Activated naive CD8-positive, alpha-beta T cell (primary cell): ENCODE measurements at regions not wholly inside any gene's neighbourhood (a gene's known extent, or its start where the extent isn't known, plus 50 kb on each side); places are given as distances from the start of the nearest gene placed in this dataset.
"Not testable (repeated sequence)": the region's sequence is repeated elsewhere in the genome, so short reads cannot be mapped to it uniquely, and the experiment has no call there.

Experiments used
- H3K27ac Mint-ChIP-seq: one replicate; pipeline ENCODE4 v1.8.0; 2021; ENCODE audit warnings: mixed read lengths
- H3K27me3 Mint-ChIP-seq: one replicate; pipeline ENCODE4 v1.8.0; 2021; ENCODE audit warnings: mixed read lengths
- H3K36me3 Mint-ChIP-seq: one replicate; pipeline ENCODE4 v1.8.0; 2021; ENCODE audit warnings: mixed read lengths
- H3K4me1 Mint-ChIP-seq: one replicate; pipeline ENCODE4 v1.8.0; 2021; ENCODE audit warnings: low read depth, mixed read lengths
- H3K4me3 Mint-ChIP-seq: one replicate; pipeline ENCODE4 v1.8.0; 2021; ENCODE audit warnings: mild to moderate bottlenecking, mixed read lengths
- H3K9me3 Mint-ChIP-seq: one replicate; pipeline ENCODE4 v1.8.0; 2021; ENCODE audit warnings: low read depth, mixed read lengths

GRCh38 chr7:10756981-10757380 lies 216.7 kb upstream of the PHF14 start:
- no peak overlapping the region for H3K27ac Mint-ChIP-seq
- H3K27me3 Mint-ChIP-seq: no peaks in the 10 kb centered on the region
- no peaks in the 10 kb centered on the region for H3K4me1 Mint-ChIP-seq
- peaks cover 24% of the 10 kb centered on the region for H3K9me3 Mint-ChIP-seq
- H3K36me3 Mint-ChIP-seq: no peaks in the 10 kb centered on the region
- no peak overlapping the region for H3K4me3 Mint-ChIP-seq

- no peak overlapping the region for H3K4me3 Mint-ChIP-seq
- no peak overlapping the region for H3K27ac Mint-ChIP-seq
- H3K27me3 Mint-ChIP-seq: no peaks in the 10 kb centered on the region
- peaks cover 19% of the 10 kb centered on the region for H3K9me3 Mint-ChIP-seq
- no peaks in the 10 kb centered on the region for H3K4me1 Mint-ChIP-seq
- no peaks in the 10 kb centered on the region for H3K36me3 Mint-ChIP-seq
Measured at GRCh38 chr7:10759120-10759519, 214.6 kb upstream of the PHF14 start.

GRCh38 chr7:10767771-10768170 lies 205.9 kb upstream of the PHF14 start:
- no peaks in the 10 kb centered on the region for H3K4me1 Mint-ChIP-seq
- H3K9me3 Mint-ChIP-seq: no peaks in the 10 kb centered on the region
- no peaks in the 10 kb centered on the region for H3K36me3 Mint-ChIP-seq
- H3K27ac Mint-ChIP-seq: no peak overlapping the region
- no peak overlapping the region for H3K4me3 Mint-ChIP-seq
- no peaks in the 10 kb centered on the region for H3K27me3 Mint-ChIP-seq

- H3K9me3 Mint-ChIP-seq: no peaks in the 10 kb centered on the region
- H3K27me3 Mint-ChIP-seq: no peaks in the 10 kb centered on the region
- no peaks in the 10 kb centered on the region for H3K4me1 Mint-ChIP-seq
- H3K4me3 Mint-ChIP-seq: no peak overlapping the region
- H3K36me3 Mint-ChIP-seq: no peaks in the 10 kb centered on the region
- no peak overlapping the region for H3K27ac Mint-ChIP-seq
Measured at GRCh38 chr7:10770176-10770575, 203.5 kb upstream of the PHF14 start.

- no peaks in the 10 kb centered on the region for H3K4me1 Mint-ChIP-seq
- H3K4me3 Mint-ChIP-seq: no peak overlapping the region
- H3K27me3 Mint-ChIP-seq: no peaks in the 10 kb centered on the region
- no peak overlapping the region for H3K27ac Mint-ChIP-seq
- H3K9me3 Mint-ChIP-seq: no peaks in the 10 kb centered on the region
- H3K36me3 Mint-ChIP-seq: no peaks in the 10 kb centered on the region
Measured at GRCh38 chr7:10773430-10773829, 200.2 kb upstream of the PHF14 start.

GRCh38 chr7:10779465-10780399 lies 193.9 kb upstream of the PHF14 start:
- H3K27ac Mint-ChIP-seq: no peak overlapping the region

GRCh38 chr7:10780400-10780747 lies 193.3 kb upstream of the PHF14 start:
- no peaks in the 10 kb centered on the region for H3K36me3 Mint-ChIP-seq
- H3K4me1 Mint-ChIP-seq: no peaks in the 10 kb centered on the region
- no peaks in the 10 kb centered on the region for H3K9me3 Mint-ChIP-seq
- no peaks in the 10 kb centered on the region for H3K27me3 Mint-ChIP-seq
- no peak overlapping the region for H3K27ac Mint-ChIP-seq
- H3K4me3 Mint-ChIP-seq: no peak overlapping the region

More at GRCh38 chr7:10779465-10780399, 193.9 kb upstream of the PHF14 start:
- Mint-ChIP-seq H3K9me3 (no peaks in the 10 kb centered on the region), H3K4me3 (no peak overlapping the region), H3K4me1 (no peaks in the 10 kb centered on the region), H3K27me3 (no peaks in the 10 kb centered on the region), H3K36me3 (no peaks in the 10 kb centered on the region)

- H3K4me1 Mint-ChIP-seq, H3K9me3 Mint-ChIP-seq, H3K36me3 Mint-ChIP-seq, H3K27me3 Mint-ChIP-seq, H3K4me3 Mint-ChIP-seq, H3K27ac Mint-ChIP-seq: not testable (repeated sequence)
Measured at GRCh38 chr7:10786976-10787375, 186.7 kb upstream of the PHF14 start.

GRCh38 chr7:10789170-10789569 lies 184.5 kb upstream of the PHF14 start:
- H3K4me3 Mint-ChIP-seq: no peak overlapping the region
- no peak overlapping the region for H3K27ac Mint-ChIP-seq
- no peaks in the 10 kb centered on the region for H3K4me1 Mint-ChIP-seq
- H3K27me3 Mint-ChIP-seq: peaks cover 1% of the 10 kb centered on the region
- no peaks in the 10 kb centered on the region for H3K36me3 Mint-ChIP-seq
- H3K9me3 Mint-ChIP-seq: no peaks in the 10 kb centered on the region

- Mint-ChIP-seq H3K9me3 (peaks cover 2% of the 10 kb centered on the region), H3K36me3 (no peaks in the 10 kb centered on the region), H3K4me1 (no peaks in the 10 kb centered on the region), H3K27me3 (peaks cover 3% of the 10 kb centered on the region), H3K27ac (no peak overlapping the region), H3K4me3 (no peak overlapping the region)
Measured at GRCh38 chr7:10790910-10791309, 182.8 kb upstream of the PHF14 start.

GRCh38 chr7:10793995-10794775 lies 179.5 kb upstream of the PHF14 start:
- no peaks in the 10 kb centered on the region for H3K36me3 Mint-ChIP-seq
- H3K27ac Mint-ChIP-seq: no peak overlapping the region
- H3K4me3 Mint-ChIP-seq: no peak overlapping the region
- H3K27me3 Mint-ChIP-seq: peaks cover 3% of the 10 kb centered on the region
- peaks cover 3% of the 10 kb centered on the region for H3K9me3 Mint-ChIP-seq
- no peaks in the 10 kb centered on the region for H3K4me1 Mint-ChIP-seq

- no peaks in the 10 kb centered on the region for H3K4me1 Mint-ChIP-seq
- H3K36me3 Mint-ChIP-seq: no peaks in the 10 kb centered on the region
- peaks cover 3% of the 10 kb centered on the region for H3K9me3 Mint-ChIP-seq
- peaks cover 3% of the 10 kb centered on the region for H3K27me3 Mint-ChIP-seq
- no peak overlapping the region for H3K27ac Mint-ChIP-seq
- H3K4me3 Mint-ChIP-seq: no peak overlapping the region
Measured at GRCh38 chr7:10797157-10797556, 176.5 kb upstream of the PHF14 start.

GRCh38 chr7:10798044-10798443 lies 175.6 kb upstream of the PHF14 start:
- peaks cover 3% of the 10 kb centered on the region for H3K9me3 Mint-ChIP-seq
- no peak overlapping the region for H3K4me3 Mint-ChIP-seq
- H3K4me1 Mint-ChIP-seq: no peaks in the 10 kb centered on the region
- peaks cover 3% of the 10 kb centered on the region for H3K27me3 Mint-ChIP-seq
- H3K36me3 Mint-ChIP-seq: no peaks in the 10 kb centered on the region
- H3K27ac Mint-ChIP-seq: no peak overlapping the region

GRCh38 chr7:10799475-10799874 lies 174.2 kb upstream of the PHF14 start:
- Mint-ChIP-seq H3K27ac (no peak overlapping the region), H3K27me3 (peaks cover 2% of the 10 kb centered on the region), H3K9me3 (peaks cover 3% of the 10 kb centered on the region), H3K36me3 (no peaks in the 10 kb centered on the region), H3K4me1 (no peaks in the 10 kb centered on the region), H3K4me3 (no peak overlapping the region)

- Mint-ChIP-seq H3K27me3 (peaks cover 1% of the 10 kb centered on the region), H3K4me3 (no peak overlapping the region), H3K27ac (no peak overlapping the region), H3K4me1 (no peaks in the 10 kb centered on the region), H3K9me3 (no peaks in the 10 kb centered on the region), H3K36me3 (no peaks in the 10 kb centered on the region)
Measured at GRCh38 chr7:10802011-10802410, 171.7 kb upstream of the PHF14 start.
